ENCODE measurements at regions not wholly inside any gene's neighbourhood (a gene's known extent, or its start where the extent isn't known, plus 50 kb on each side); places are given as distances from the start of the nearest gene placed in this dataset.

DNA sequence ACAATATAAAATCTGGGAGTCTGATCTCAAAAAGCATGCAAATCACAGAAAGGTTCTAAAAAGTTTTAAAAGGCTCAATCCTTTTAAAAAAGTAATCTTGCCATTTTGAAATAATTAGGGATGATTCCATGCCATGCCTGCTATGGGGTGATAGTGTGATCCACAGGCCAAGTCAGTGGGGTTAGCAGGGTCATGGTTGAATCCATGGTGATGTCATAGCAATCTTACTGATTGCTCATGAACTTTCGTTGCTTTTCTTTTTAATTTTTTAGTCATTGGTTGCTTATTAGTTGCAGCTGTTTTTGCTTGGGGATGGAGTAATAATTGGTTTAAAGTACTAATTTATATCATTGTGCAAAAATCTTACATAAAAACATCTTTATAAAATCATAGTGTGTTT is 485.0 kb downstream of the ENC1 start:
- TF ChIP-seq, protein P1, sequence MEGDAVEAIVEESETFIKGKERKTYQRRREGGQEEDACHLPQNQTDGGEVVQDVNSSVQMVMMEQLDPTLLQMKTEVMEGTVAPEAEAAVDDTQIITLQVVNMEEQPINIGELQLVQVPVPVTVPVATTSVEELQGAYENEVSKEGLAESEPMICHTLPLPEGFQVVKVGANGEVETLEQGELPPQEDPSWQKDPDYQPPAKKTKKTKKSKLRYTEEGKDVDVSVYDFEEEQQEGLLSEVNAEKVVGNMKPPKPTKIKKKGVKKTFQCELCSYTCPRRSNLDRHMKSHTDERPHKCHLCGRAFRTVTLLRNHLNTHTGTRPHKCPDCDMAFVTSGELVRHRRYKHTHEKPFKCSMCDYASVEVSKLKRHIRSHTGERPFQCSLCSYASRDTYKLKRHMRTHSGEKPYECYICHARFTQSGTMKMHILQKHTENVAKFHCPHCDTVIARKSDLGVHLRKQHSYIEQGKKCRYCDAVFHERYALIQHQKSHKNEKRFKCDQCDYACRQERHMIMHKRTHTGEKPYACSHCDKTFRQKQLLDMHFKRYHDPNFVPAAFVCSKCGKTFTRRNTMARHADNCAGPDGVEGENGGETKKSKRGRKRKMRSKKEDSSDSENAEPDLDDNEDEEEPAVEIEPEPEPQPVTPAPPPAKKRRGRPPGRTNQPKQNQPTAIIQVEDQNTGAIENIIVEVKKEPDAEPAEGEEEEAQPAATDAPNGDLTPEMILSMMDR (IDR thresholded peaks at IDR 0.05; ENCODE audit: control extremely low read depth, extremely low read depth, low read depth, missing control alignments) = no peak
- ChIA-PET POLR2A (no interaction called here), CTCF (no interaction called here)
- no peak for DNase-seq (ENCODE audit: extremely low spot score)

DNA sequence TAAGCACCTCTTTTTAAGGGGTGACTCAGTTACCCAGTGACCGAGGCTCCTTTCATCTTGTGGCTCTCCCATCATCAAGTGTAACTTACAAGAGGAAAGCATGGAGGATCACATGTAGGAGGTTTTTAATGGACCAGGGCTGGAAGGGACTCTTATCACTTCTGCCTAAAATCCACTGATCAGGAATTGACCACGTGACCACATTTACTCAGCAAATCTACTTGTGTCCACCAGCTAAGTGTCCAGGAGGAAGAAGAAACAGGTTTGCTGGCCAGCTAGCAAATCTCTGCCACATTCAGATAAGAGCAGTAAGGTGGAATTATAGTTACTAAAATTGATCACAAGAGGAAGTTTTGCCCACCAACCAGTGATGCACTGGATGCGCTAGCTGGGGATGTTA is 486.0 kb downstream of the ENC1 start:
- ChIA-PET POLR2A (no interaction called here), CTCF (no interaction called here)
- TF ChIP-seq, protein P1 (IDR thresholded peaks at IDR 0.05; ENCODE audit: control extremely low read depth, extremely low read depth, low read depth, missing control alignments) = no peak
- no peak for DNase-seq (ENCODE audit: extremely low spot score)

DNA sequence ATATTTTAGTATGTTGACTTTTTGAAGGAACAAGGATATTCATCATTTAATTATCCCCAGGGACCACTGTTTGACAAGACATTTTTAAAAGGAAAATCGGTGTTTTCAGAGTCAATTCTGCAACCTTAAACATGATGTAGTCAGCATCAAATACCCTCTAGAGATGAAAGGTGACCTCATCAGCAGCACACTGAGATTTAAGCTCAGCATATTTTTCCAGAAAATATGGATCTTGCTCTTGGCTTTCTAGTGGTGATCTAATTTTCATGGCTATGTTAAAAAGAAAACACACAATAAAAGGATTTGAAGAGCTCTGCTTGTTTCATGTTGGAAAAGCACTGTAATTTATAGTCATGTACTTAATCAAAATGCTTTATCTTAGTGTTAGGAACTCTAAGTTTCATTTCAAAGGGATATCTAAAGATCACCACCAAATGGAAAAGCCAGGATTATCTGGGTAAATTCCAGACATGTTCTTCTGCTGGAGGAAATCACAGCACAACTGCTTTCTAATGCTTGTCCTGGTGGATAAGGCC is 487.2 kb downstream of the ENC1 start:
- CTCF ChIA-PET = interaction anchor here (1.0 kb wide), 1 partner anchor 80 kb away, joined by 3 read pairs; no protein-coding TSS in a partner anchor
- no peak for DNase-seq (ENCODE audit: extremely low spot score)
- TF ChIP-seq, protein P1 (IDR thresholded peaks at IDR 0.05; ENCODE audit: control extremely low read depth, extremely low read depth, low read depth, missing control alignments) = no peak
- POLR2A ChIA-PET = no interaction called here

DNA sequence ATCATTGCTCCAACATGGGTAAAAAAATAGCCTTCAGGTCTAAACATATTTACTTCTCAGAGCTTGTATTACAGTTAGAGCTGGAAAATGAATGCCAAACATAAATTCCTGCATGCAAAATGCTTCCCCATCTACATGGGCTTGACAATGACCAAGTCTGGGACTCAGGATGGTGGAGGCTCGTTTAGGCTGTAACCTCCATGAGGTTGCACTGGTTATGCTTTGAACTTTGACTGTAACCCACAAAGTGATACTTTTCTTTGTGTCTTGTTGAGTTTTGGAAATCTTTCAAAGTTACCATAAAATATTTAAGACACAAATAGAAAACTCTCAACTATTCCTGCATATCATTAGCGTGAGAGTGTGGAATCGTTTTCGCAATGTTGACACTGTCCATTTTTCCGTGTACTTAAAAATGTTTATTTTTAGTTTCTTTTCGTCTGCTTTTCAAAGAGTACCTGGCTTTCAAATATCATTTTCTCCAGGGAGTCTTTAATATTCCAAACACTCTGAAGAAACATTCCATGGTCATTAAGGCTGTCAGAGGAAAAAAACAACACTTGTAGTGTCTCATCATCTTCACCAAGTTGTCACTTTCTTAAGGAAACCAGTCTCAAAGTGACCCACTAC is 487.8 kb downstream of the ENC1 start:
- ChIA-PET POLR2A (no interaction called here), CTCF (interaction anchor here (1.1 kb wide), 1 partner anchor 232 kb away, joined by 3 read pairs; no protein-coding TSS in a partner anchor)
- TF ChIP-seq, protein P1 (IDR thresholded peaks at IDR 0.05; ENCODE audit: control extremely low read depth, extremely low read depth, low read depth, missing control alignments) = no peak
- DNase-seq (ENCODE audit: extremely low spot score) = no peak

DNA sequence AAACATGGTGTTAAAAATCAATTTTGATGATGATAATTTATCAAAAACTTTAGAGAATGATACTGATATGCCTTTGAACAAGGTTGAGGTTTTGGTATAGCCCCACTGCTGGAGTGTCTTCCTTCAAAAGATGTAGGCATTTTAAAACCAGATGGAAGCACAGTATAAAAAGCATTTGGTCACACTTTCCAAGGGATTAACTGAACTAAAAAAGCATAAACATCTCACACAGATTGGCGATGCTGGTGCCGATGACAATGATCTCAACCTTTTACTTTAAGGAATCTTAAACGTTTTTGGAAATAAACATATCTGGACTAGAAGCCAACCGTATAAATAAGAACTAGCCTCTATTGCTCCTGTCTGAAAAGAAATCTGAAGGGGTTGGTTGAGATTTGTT is 488.4 kb downstream of the ENC1 start:
- ChIA-PET POLR2A (no interaction called here), CTCF (interaction anchor here (1.1 kb wide), 1 partner anchor 232 kb away, joined by 3 read pairs; no protein-coding TSS in a partner anchor)
- no peak for DNase-seq (ENCODE audit: extremely low spot score)
- TF ChIP-seq, protein P1 (IDR thresholded peaks at IDR 0.05; ENCODE audit: control extremely low read depth, extremely low read depth, low read depth, missing control alignments) = no peak

DNA sequence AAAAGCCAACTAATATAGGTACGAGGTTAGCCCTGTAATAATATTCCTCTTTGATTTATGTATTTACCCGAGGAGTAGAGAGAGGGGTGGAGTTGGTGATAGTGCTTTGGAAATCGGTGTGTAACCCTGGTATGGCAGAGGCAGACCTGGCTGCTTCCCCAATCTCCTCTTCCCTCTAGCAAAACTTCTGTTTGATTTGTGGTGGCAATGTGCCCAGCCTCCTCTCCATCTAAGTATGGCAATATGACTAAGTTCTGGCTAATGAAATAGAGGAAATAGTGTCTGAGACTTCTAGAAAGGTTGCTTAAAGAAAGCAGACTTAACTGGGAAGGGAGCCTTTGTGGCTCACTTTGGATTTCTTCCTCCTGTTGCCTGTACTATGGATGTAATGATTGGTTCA is 491.1 kb downstream of the ENC1 start:
- CTCF ChIA-PET = no interaction called here
- no peak for DNase-seq (ENCODE audit: extremely low spot score)
- TF ChIP-seq, protein P1 (IDR thresholded peaks at IDR 0.05; ENCODE audit: control extremely low read depth, extremely low read depth, low read depth, missing control alignments) = no peak
- POLR2A ChIA-PET = no interaction called here

All from GM10248 (cell line).